Fibroblast of pulmonary artery (primary cell): ENCODE measurements at regions not wholly inside any gene's neighbourhood (a gene's known extent, or its start where the extent isn't known, plus 50 kb on each side); places are given as distances from the start of the nearest gene placed in this dataset.

Source experiments
- DNase-seq: peaks from one replicate; pipeline ENCODE4 v3.0.0-alpha.2; 2010; ENCODE audit warnings: low read depth
- H3K4me3 ChIP-seq: replicated peaks from 2 replicates; pipeline ENCODE4 v1.5.1; 2011; ENCODE audit warnings: low read depth, mild to moderate bottlenecking, control low read depth, low read length, moderate library complexity
- TF ChIP-seq, protein P1 (sequence below): IDR thresholded peaks from 2 replicates; pipeline ENCODE4 v1.5.1; 2011; ENCODE audit warnings: mild to moderate bottlenecking, control low read depth, low read length, inconsistent platforms; ENCODE audit errors: missing control alignments

DNA sequence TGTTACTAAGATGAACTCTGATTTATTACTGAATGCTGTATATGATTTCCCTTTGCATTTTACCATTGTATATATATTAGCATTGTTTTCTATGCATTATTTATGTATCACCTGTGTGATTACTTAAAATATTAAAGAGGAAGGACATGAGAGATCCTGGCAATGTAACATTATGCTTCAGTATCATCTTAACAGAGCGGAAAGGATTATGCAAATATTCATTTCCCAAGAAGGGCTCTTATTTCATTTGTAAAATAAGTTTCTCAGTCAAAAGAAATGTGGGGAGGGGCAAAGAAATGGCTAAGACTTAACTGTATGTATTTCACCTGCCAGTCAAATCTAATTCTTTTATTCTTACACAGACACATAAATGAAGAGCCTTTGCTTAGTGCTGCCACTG is 654.2 kb upstream of the PKDCC start:
- TF ChIP-seq, protein P1, sequence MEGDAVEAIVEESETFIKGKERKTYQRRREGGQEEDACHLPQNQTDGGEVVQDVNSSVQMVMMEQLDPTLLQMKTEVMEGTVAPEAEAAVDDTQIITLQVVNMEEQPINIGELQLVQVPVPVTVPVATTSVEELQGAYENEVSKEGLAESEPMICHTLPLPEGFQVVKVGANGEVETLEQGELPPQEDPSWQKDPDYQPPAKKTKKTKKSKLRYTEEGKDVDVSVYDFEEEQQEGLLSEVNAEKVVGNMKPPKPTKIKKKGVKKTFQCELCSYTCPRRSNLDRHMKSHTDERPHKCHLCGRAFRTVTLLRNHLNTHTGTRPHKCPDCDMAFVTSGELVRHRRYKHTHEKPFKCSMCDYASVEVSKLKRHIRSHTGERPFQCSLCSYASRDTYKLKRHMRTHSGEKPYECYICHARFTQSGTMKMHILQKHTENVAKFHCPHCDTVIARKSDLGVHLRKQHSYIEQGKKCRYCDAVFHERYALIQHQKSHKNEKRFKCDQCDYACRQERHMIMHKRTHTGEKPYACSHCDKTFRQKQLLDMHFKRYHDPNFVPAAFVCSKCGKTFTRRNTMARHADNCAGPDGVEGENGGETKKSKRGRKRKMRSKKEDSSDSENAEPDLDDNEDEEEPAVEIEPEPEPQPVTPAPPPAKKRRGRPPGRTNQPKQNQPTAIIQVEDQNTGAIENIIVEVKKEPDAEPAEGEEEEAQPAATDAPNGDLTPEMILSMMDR: no peak
- H3K4me3 ChIP-seq: no peak overlapping the region
- DNase-seq: no peak

DNA sequence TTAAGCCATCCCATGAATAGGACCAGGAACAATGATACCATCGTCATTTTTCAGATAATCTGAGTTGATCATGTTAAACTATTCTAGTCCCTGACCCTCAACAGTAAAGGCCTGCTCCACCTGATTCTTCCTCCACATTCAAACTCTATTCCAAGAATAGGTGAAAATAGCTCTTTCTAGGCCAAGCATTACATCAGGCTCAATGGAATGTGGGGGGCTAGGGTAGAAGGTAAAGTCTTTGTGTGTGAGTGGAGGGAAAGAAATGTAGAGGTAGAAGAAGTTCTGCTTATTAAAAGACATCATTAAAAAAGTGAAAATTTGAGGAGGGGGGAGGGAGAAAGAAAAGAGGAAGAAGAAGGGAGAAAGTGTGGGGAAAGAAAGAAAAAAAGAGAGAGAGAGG is 653.3 kb upstream of the PKDCC start:
- DNase-seq: no peak

DNA sequence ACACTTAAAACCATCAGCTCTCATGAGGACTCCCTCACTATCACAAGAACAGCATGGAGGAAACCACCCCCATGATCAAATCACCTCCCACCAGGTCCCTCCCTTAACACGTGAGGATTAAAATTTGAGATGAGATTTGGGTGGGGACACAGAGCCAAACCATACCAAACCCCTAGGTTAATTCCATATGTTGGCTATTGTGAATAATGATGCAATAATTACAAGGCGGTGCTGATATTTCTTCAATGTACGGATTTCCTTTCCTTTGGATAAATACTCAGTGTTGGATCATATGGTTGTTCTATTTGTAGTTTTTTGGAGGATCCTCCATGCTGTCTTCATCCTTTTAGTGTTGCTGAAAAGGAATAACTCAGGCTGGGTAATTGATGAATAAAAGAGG is 652.1 kb upstream of the PKDCC start:
- no peak for DNase-seq
- no peak overlapping the region for H3K4me3 ChIP-seq
- TF ChIP-seq, protein P1: no peak

More for the DNA sequence above, 653.3 kb upstream of the PKDCC start:
- H3K4me3 ChIP-seq: no peak overlapping the region
- TF ChIP-seq, protein P1: no peak

DNA sequence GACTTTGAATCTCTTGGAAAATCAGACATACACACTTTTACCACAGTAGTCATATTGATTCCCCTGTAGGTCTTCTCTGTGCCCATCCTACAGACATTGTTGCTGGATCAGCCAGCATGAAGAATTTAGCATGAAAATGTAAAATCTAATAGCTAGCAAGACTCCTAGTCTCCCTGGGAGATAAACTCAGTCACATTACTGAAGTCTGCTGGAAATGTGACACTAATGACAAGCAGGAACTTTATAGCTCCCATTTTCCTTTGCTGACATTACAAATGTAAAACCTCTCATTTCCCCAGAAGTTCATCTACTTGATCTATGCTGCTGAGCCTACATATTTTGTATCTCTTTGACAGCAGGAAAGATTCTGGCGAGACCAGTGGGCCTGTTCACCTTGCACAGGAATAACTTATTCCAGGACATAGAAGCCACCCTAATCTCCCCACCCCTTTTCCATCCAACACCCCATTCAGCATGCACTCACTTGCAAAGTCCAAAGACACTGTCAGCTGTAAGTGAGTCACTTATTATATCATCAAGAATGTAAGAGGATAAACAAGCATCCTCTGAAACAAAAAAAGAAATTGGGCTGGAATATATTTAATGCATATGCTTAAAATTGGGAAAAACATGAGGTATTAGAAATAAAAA is 648.3 kb upstream of the PKDCC start:
- no peak for DNase-seq
- TF ChIP-seq, protein P1: no peak
- no peak overlapping the region for H3K4me3 ChIP-seq

DNA sequence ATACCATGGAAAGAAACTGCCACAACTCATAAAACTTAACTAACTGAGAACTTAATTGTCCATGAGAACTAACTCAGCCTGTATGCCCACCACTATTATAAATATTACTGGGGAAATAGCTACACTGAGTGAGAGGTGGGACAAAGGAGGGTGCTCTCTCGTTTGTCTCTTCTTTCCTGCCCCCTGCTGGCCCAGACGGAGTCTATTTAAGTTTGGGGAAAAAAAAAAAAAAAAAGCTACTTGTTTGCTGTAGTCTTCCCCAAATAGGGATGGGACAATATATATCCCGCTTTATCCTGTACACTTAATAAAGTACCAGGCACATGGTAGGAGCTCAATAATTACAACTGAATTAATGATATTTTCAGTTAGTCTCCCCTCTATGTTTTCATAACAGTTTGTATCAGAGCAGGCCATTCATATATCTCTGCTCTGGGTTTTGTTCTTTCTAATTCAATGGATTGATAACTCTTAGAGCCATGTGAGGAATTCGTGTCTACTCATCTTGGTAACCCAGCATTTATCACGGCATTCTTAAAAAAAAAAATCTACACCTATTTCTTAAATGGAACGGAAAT is 647.6 kb upstream of the PKDCC start:
- DNase-seq: peak; percentile 22
- no peak overlapping the region for H3K4me3 ChIP-seq
- TF ChIP-seq, protein P1: peak; percentile 30

DNA sequence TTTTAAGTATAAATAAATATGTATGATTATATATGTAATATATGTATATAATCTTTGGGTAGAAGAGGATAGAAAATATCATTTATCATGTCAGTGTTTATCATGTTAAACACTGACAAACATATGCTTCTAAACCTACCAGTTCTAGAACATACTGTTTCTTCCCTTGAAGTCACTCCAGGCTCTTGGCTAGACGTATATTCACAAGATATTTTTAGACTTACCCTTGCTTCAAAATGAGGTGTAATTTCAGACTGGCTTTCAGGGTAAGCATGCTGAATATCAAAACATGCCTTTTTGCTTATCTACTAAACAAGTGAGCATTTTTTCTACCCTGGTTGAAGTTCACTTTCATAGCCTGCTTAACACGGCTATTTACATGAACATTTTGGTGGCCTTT is 642.4 kb upstream of the PKDCC start:
- no peak overlapping the region for H3K4me3 ChIP-seq
- TF ChIP-seq, protein P1: no peak
- no peak for DNase-seq

DNA sequence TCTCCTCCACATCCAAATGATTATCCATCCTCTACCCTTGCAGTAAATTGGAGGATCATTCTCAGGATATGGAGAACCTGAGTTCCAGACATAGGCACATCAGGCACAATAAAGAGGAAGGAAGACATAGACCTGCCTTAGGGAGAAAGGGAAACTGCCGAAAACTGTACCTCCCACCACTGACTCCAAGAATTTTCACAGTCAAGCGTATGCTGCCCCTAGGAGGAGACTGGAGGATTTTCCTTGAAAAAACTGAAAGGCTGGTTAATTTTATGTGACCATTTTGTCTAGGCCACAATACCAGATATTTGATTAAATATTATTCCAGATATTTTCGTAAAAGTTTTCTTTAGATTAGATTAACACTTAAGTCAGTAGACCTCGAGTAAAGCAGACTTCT is 638.5 kb upstream of the PKDCC start:
- DNase-seq: no peak
- TF ChIP-seq, protein P1: no peak
- H3K4me3 ChIP-seq: no peak overlapping the region
